ENCODE measurements at regions not wholly inside any gene's neighbourhood (a gene's known extent, or its start where the extent isn't known, plus 50 kb on each side); places are given as distances from the start of the nearest gene placed in this dataset.
A peak's percentile ranks its signal among the peaks of the same experiment; 100 is the strongest.
"Not testable (repeated sequence)": the region's sequence is repeated elsewhere in the genome, so short reads cannot be mapped to it uniquely, and the experiment has no call there.

DNA sequence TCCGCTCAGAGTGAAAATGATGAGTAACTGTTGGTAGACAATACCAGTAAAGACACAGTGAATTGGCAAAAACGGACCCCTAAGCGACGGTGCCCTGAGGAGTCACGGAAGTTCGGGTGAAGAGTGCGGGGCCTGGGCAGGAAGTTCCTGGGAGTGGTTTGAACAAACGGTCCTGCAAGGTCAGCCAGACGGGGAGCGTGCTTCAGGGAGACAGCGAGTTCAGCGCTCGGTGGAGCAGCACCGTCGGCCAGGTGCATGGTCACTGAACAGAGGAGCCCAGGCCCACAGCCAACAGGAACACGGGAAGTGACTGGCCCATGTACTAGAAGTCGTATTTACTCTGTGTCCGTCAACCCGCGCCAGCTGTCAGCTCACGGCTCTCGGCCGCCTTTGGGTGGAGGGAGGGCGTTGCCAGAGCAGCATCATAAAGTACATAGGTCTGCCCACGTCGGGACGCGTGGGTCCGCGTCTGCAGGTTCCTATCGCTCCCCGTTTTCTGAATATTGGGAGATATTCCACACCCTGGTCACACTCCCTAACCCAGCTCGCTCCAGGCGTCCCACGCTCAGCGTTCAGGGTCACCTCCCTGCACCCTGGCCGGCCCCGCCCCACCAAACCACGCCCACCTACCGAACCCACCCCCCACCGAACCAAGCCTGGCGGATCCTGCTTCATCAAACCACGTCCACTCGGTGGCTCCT is 75.6 kb upstream of the UXS1 start:
- peaks cover 5 to 20% (median 10%) of the 10 kb centered on the region in 3 donors for H3K27me3 Mint-ChIP-seq
- no peaks in the 10 kb centered on the region for H3K36me3 Mint-ChIP-seq
- peak overlapping the region in 3 of 6 donors; percentile 17 to 69 (median 51) for H3K27ac Mint-ChIP-seq
- ATAC-seq (ENCODE audit: low read depth in 2 of 2) (peak; percentile 82 to 84), DNase-seq (peak; percentile 32)
- peaks cover 15 to 22% (median 20%) of the 10 kb centered on the region in 3 donors for H3K4me1 Mint-ChIP-seq
- peaks cover 0 to 6% (median 4%) of the 10 kb centered on the region in 7 donors for H3K9me3 Mint-ChIP-seq
- peak overlapping the region; percentile 80 to 96 (median 94) for H3K4me3 Mint-ChIP-seq

DNA sequence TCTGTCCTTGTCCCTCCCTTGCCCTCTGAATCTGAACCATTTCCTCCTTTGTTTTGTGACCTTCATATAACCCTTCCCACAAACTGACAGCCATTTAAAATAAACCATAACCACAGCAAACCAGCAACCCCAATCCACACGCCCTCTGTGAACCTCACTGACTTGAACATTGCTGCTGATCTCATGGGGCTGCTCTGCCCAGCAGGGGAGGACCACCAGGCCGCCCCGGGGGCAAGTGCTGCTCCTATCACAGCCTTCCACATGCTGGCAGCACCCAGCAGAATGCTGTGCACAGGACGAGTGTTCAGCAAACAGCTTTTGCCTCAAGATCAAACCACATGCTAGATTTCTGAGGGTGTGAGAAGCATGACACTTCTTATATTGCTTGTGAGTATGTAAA is 73.9 kb upstream of the UXS1 start:
- no peak for ATAC-seq (ENCODE audit: low read depth in 2 of 2)
- Mint-ChIP-seq H3K4me3 (no peak overlapping the region), H3K27me3 (peaks cover 5 to 20% (median 10%) of the 10 kb centered on the region in 3 donors), H3K4me1 (peaks cover 15 to 22% (median 20%) of the 10 kb centered on the region in 3 donors), H3K9me3 (peaks cover 0 to 4% (median under 1%) of the 10 kb centered on the region in 7 donors), H3K36me3 (no peaks in the 10 kb centered on the region), H3K27ac (peak overlapping the region in 2 of 6 donors; percentile 2 to 15)
- DNase-seq, result no peak

DNA sequence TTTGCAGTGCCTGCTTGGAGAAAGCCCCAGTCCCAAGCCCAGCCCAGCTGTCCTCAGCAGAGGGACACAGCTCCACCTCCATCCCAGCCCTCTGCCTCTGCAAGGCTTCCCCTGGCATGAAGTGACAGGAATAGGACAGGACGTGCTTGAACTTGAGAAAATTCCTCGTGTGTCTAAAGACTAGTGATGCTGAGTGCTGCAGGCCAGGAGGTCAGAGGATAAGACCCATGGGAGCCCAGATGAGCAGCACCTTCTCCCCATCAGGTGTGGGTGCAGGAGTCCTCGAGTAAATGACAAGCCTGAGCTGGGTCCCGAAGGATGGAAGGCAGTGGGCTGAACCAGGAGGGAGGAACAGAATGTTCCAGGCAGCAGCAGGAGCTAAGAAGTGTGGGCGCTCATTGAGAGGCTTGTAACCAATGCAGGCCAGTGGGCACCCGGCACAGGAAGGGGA is 67.8 kb upstream of the UXS1 start:
- no peak for DNase-seq
- Mint-ChIP-seq H3K4me3 (peak overlapping the region in 2 of 8 donors; percentile 27 to 42), H3K27me3 (peaks cover 0 to 9% (median 8%) of the 10 kb centered on the region in 3 donors), H3K27ac (peak overlapping the region in 1 of 6 donors; percentile 82), H3K9me3 (peaks cover 0 to 2% (median 0%) of the 10 kb centered on the region in 7 donors), H3K36me3 (no peaks in the 10 kb centered on the region), H3K4me1 (no peaks in the 10 kb centered on the region)
- no peak for ATAC-seq (ENCODE audit: low read depth in 2 of 2)

DNA sequence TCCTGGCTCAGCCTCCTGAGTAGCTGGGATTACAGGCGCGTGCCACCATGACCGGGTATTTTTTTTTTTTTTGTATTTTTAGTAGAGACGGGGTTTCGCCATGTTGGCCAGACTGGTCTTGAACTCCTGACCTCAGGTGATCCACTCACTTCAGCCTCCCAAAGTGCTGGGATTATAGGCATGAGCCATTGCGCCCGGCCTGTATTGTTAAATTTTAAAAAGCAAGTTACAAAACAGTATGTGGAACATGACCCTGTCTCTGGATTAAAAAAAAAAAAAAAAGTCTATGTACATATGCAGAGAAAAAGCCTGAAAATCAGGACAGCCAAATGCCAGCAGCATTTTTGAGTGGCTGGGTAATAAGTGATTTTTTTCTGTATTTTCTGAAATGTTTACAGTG is 64.8 kb upstream of the UXS1 start:
- not testable (repeated sequence) for H3K9me3 Mint-ChIP-seq; ATAC-seq (ENCODE audit: low read depth in 2 of 2); H3K4me1 Mint-ChIP-seq; H3K27ac Mint-ChIP-seq; H3K4me3 Mint-ChIP-seq; DNase-seq; H3K27me3 Mint-ChIP-seq; H3K36me3 Mint-ChIP-seq

DNA sequence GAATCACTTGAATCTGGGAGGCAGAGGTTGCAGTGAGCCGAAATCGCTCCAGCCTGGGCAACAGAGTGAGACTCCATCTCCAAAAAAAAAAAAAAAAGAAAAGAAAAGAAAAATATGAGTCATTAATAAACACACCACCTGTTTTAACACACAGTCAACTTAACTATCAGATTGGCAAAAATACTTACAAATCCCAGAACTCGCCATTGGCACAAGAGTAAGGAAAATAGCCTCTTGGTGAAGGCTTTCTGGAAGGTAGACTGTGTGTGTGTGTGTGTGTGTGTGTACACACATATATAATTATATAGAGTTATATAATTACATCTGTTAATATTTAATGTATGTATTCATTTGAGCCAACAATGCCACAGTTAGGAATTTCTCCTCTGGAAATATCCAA is 63.7 kb upstream of the UXS1 start:
- Mint-ChIP-seq H3K4me3 (peak overlapping the region in 1 of 8 donors; percentile 63), H3K9me3 (no peaks in the 10 kb centered on the region), H3K4me1 (no peaks in the 10 kb centered on the region), H3K36me3 (no peaks in the 10 kb centered on the region), H3K27ac (no peak overlapping the region), H3K27me3 (peaks cover 0 to 9% (median 8%) of the 10 kb centered on the region in 3 donors)
- ATAC-seq (ENCODE audit: low read depth in 2 of 2) (no peak), DNase-seq (no peak)

DNA sequence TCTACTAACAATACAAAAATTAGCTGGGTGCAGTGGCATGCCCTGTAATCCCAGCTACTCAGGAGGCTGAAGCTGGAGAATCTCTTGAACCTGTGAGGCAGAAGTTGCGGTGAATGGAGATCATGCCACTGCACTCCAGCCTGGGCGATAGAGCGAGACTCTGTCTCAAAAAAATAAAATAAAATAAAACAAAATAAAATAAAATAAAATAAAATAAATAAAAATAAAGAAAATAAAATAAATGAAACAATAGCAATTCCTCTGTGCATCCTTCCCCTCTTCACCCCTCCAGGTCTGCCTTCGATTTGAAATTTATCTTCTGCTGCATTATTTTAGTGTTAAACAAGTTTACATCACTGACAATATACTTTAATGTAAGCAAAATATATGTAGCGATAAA is 63.0 kb upstream of the UXS1 start:
- DNase-seq (no peak), ATAC-seq (ENCODE audit: low read depth in 2 of 2) (no peak)
- H3K4me1 Mint-ChIP-seq, result no peaks in the 10 kb centered on the region
- H3K36me3 Mint-ChIP-seq, result no peaks in the 10 kb centered on the region
- H3K9me3 Mint-ChIP-seq, result no peaks in the 10 kb centered on the region
- no peak overlapping the region for H3K27ac Mint-ChIP-seq
- H3K4me3 Mint-ChIP-seq, result no peak overlapping the region
- peaks cover 0 to 8% (median 5%) of the 10 kb centered on the region in 3 donors for H3K27me3 Mint-ChIP-seq

DNA sequence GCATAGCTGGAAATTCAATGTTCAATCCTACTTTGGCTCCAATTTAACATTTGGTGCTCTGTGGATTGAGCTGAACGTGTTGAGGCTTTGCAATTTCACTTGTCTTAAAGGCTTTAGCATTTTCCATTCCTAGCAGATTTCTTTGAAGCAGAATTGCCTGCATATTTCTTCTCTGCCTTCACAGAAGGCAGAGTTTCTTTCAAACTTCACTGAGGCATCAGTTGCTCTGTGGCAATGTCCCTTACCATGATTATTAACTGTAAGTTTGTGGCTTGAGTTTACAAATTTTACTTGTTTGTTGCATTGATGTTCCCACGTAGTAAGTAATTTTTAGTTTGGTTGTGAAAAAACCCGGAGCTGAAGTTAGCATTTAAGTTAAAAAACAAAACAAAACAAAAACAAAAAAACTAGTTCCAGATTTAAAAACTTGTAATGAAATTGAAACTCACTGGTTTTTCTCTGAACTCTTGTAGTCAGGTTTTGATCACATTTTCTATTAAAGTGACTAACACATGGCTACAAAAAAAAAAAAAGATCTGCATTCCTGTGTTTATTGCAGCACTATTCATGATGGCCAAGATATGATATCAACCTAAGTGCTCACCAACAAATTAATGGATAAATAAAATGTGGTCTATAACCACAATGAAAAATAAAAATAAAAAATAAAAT is 55.2 kb upstream of the UXS1 start:
- DNase-seq; ATAC-seq (ENCODE audit: low read depth in 2 of 2); H3K4me1 Mint-ChIP-seq; H3K36me3 Mint-ChIP-seq; H3K4me3 Mint-ChIP-seq; H3K9me3 Mint-ChIP-seq; H3K27me3 Mint-ChIP-seq: not testable (repeated sequence)
- H3K27ac Mint-ChIP-seq, result peak overlapping the region in 1 of 6 donors; percentile 22

DNA sequence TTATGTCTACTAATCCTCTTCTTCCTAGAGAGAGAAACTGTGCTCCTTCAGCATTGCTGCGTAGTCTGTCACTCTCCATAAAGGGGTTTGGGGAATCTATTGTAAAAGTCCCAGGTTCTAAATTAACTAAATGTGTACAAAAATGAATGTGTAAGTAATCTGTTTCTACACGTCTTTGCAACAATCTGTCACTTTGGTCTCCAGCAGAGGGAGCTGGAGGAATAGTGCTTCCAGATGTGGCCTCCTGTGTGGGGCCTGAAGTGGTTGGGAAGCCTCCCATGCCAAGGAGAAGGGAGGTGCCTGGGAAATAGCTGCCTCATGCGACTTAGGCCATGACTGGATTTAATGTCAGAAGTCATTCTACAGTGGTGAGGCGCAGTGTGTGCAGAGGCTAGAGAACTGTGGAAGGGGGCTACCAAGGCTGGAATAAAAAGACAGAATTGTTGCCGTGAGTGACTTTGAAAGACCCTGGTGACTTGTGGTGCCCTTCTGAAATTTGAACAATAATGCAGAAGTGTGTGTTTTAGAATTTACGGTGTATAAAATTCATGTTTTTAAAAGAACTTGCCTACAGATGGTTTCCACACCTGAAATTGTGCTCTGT is 54.5 kb upstream of the UXS1 start:
- H3K4me3 Mint-ChIP-seq; DNase-seq; ATAC-seq (ENCODE audit: low read depth in 2 of 2); H3K27me3 Mint-ChIP-seq; H3K27ac Mint-ChIP-seq; H3K36me3 Mint-ChIP-seq; H3K9me3 Mint-ChIP-seq; H3K4me1 Mint-ChIP-seq: not testable (repeated sequence)
